HepG2 (cell line): ENCODE measurements at regions not wholly inside any gene's neighbourhood (a gene's known extent, or its start where the extent isn't known, plus 50 kb on each side); places are given as distances from the start of the nearest gene placed in this dataset.

Experiments used
- ATAC-seq: fragments of 200-7000 bp; cut with Tn5 transposase; 3 replicates; pipeline ENCODE4 v1.9.1; 2020; ENCODE audit warnings: mild to moderate bottlenecking, moderate library complexity
- BruUV-seq: library from RNA; stranded (reverse); fragments of 400-500 nt; replicated peaks from 2 replicates; lab custom pipeline; 2021; lab: Mats Ljungman, UMichigan
- CTCF ChIA-PET: fragments of 300-600 bp; formaldehyde crosslinking; extraction: SDS; loops from one replicate; lab custom pipeline; 2021; ENCODE audit warnings: low total read pairs, inconsistent platforms, low intra/inter-chr PET ratio; lab: Yijun Ruan, JAX
- POLR2A ChIA-PET: fragments of 350-600 bp; sonication (Branson Sonifier 250); formaldehyde crosslinking; loops from one replicate; lab custom pipeline; 2020; ENCODE audit warnings: antibody characterized with exemption, inconsistent platforms; lab: Yijun Ruan, JAX
- DNase-seq: peaks from one replicate; pipeline ENCODE4 v3.0.0-alpha.2; 2015; ENCODE audit warnings: low spot score
- FAIRE-seq: peaks from 3 replicates; lab custom pipeline; 2011; peaks lifted over from hg19 to GRCh38; lab: Jason Lieb, UNC
- H2AFZ ChIP-seq: one replicate; pipeline ENCODE4 v1.6.1; 2011; ENCODE audit warnings: low read length, inconsistent platforms
- H3K27ac ChIP-seq: fragments of 300-600 bp; 3 replicates; pipeline ENCODE4 v1.8.0; 2011; ENCODE audit warnings: mixed run types, mild to moderate bottlenecking, mixed read lengths, low read length, inconsistent platforms; ENCODE audit not compliant: insufficient read depth; ENCODE audit errors: extremely low read length
- H3K27me3 ChIP-seq, 2 experiments: fragments of 200-600 bp in 1 of 2; 2 replicates in 1 of 2; 3 replicates in 1 of 2; pipeline versions ENCODE4 v1.6.0 to v1.8.0; 2011; ENCODE audit warnings: low read length in 2 of 2, mild to moderate bottlenecking in 2 of 2, moderate library complexity in 2 of 2, inconsistent platforms in 1 of 2; ENCODE audit not compliant: insufficient read depth in 2 of 2, control insufficient read depth in 1 of 2
- H3K36me3 ChIP-seq, 2 experiments: fragments of 200-600 bp in 1 of 2; replicated peaks in 1 of 2; 2 replicates in 1 of 2; 3 replicates in 1 of 2; pipeline versions ENCODE4 v1.5.1 to v1.8.0; 2011; ENCODE audit warnings: low read length in 2 of 2, inconsistent platforms in 1 of 2; ENCODE audit not compliant: insufficient read depth in 2 of 2, control insufficient read depth in 1 of 2
- H3K4me1 ChIP-seq: 2 replicates; pipeline ENCODE4 v1.5.1; 2012; ENCODE audit warnings: low read length, inconsistent platforms; ENCODE audit not compliant: insufficient read depth
- H3K4me2 ChIP-seq: 2 replicates; pipeline ENCODE4 v1.6.0; 2011; ENCODE audit warnings: low read depth, low read length, inconsistent platforms
- H3K4me3 ChIP-seq, 3 experiments: fragments of 200-600 bp in 1 of 3; sonication (generic), shearing (Covaris generic) in 1 of 3; replicated peaks in 1 of 3; 2 replicates each; pipeline ENCODE4 v1.5.1; 2011 to 2016; ENCODE audit warnings: low read length in 3 of 3, inconsistent platforms in 2 of 3, low read depth in 2 of 3, mild to moderate bottlenecking in 2 of 3, control low read depth in 1 of 3, mixed read lengths in 1 of 3; ENCODE audit not compliant: insufficient read depth in 1 of 3
- H3K79me2 ChIP-seq: one replicate; pipeline ENCODE4 v1.6.1; 2011; ENCODE audit warnings: low read length, inconsistent platforms; ENCODE audit not compliant: insufficient read depth
- H3K9ac ChIP-seq: 2 replicates; pipeline ENCODE4 v1.6.0; 2011; ENCODE audit warnings: mild to moderate bottlenecking, low read depth, low read length, inconsistent platforms; ENCODE audit not compliant: insufficient read depth
- H3K9me3 ChIP-seq: 2 replicates; pipeline ENCODE4 v1.5.1; 2012; ENCODE audit warnings: mild to moderate bottlenecking, low read length
- H4K20me1 ChIP-seq: 2 replicates; pipeline ENCODE4 v1.6.0; 2011; ENCODE audit warnings: inconsistent platforms, mild to moderate bottlenecking, low read length, moderate library complexity; ENCODE audit not compliant: insufficient read depth
- ETV6 ChIP-seq: sonication (generic); formaldehyde crosslinking; conservative IDR thresholded peaks from 2 replicates; pipeline ENCODE4 v1.4.0; 2020; ENCODE audit warnings: missing genetic modification reagents
- GTF2F1 ChIP-seq: fragments of 150-350 bp; IDR thresholded peaks from 2 replicates; pipeline ENCODE4 v1.6.1; 2014; ENCODE audit warnings: low read length
- KDM4B ChIP-seq: sonication (generic); formaldehyde crosslinking; IDR thresholded peaks from 2 replicates; pipeline ENCODE4 v1.4.0; 2020; ENCODE audit warnings: missing genetic modification reagents
- KLF13 ChIP-seq: sonication (generic); formaldehyde crosslinking; IDR thresholded peaks from 2 replicates; pipeline ENCODE4 v1.4.0; 2020; ENCODE audit warnings: mild to moderate bottlenecking, missing genetic modification reagents
- PHF5A ChIP-seq: IDR thresholded peaks from one replicate; pipeline ENCODE4 v1.6.1; 2018; ENCODE audit warnings: low read depth, missing genetic modification reagents; ENCODE audit not compliant: unreplicated experiment
- POLR2A ChIP-seq, 2 experiments: IDR thresholded peaks; 2 replicates each; pipeline ENCODE4 v1.6.1; 2011; ENCODE audit warnings: low read depth in 2 of 2, low read length in 2 of 2, mild to moderate bottlenecking in 1 of 2, moderate library complexity in 1 of 2; ENCODE audit not compliant: insufficient read depth in 1 of 2
- ZBTB3 ChIP-seq: sonication (generic); formaldehyde crosslinking; IDR thresholded peaks from 2 replicates; pipeline ENCODE4 v1.4.0; 2020; ENCODE audit warnings: low read depth, mild to moderate bottlenecking, moderate library complexity, missing genetic modification reagents, borderline replicate concordance
- ZKSCAN5 ChIP-seq: sonication (generic); formaldehyde crosslinking; IDR thresholded peaks from 2 replicates; pipeline ENCODE4 v1.5.1; 2020; ENCODE audit warnings: mild to moderate bottlenecking, missing genetic modification reagents
- ZNF12 ChIP-seq: sonication (generic); formaldehyde crosslinking; IDR thresholded peaks from 2 replicates; pipeline ENCODE4 v1.5.0; 2020; ENCODE audit warnings: missing genetic modification reagents
- ZNF225 ChIP-seq: sonication (generic); formaldehyde crosslinking; IDR thresholded peaks from 2 replicates; pipeline ENCODE4 v1.4.0; 2020; ENCODE audit warnings: mild to moderate bottlenecking, missing genetic modification reagents
- ZNF232 ChIP-seq: sonication (generic); formaldehyde crosslinking; IDR thresholded peaks from 2 replicates; pipeline ENCODE4 v1.4.0; 2020; ENCODE audit warnings: missing genetic modification reagents, borderline replicate concordance
- ZNF260 ChIP-seq: sonication (generic); formaldehyde crosslinking; IDR thresholded peaks from 2 replicates; pipeline ENCODE4 v1.4.0; 2020; ENCODE audit warnings: missing genetic modification reagents, low read depth, mild to moderate bottlenecking, borderline replicate concordance
- ZNF329 ChIP-seq: sonication (generic); formaldehyde crosslinking; IDR thresholded peaks from 2 replicates; pipeline ENCODE4 v1.9.0; 2021; ENCODE audit warnings: low read depth, mild to moderate bottlenecking, missing genetic modification reagents
- ZNF776 ChIP-seq: sonication (generic); formaldehyde crosslinking; IDR thresholded peaks from 2 replicates; pipeline ENCODE4 v1.4.0; 2020; ENCODE audit warnings: mild to moderate bottlenecking, missing genetic modification reagents
- WGBS: methylation state at CpG from one replicate; pipeline ENCODE4 v1.1.6; 2017; ENCODE audit warnings: low lambda C conversion rate; 5-methylcytosine and 5-hydroxymethylcytosine counted together
- in situ Hi-C: cut with HindIII; loops from 2 replicates; pipeline ENCODE4 v1.10.0; 2017; ENCODE audit warnings: low pct_unique_long_range_greater_than_20kb; ENCODE audit not compliant: extremely low pct_ligation_motif_present
- intact Hi-C: fragments of 100-400 bp; cut with micrococcal nuclease; formaldehyde crosslinking; loops from one replicate; pipeline ENCODE4 v1.10.0; 2022; ENCODE audit not compliant: unreplicated experiment
- TF ChIP-seq, protein P1 (sequence below): sonication (generic); formaldehyde crosslinking; IDR thresholded peaks from 2 replicates; pipeline ENCODE4 v1.4.0; 2020; ENCODE audit warnings: missing genetic modification reagents, borderline replicate concordance
- TF ChIP-seq, protein P2 (sequence below): sonication (generic); formaldehyde crosslinking; IDR thresholded peaks from 2 replicates; pipeline ENCODE4; 2020; ENCODE audit warnings: missing genetic modification reagents, mild to moderate bottlenecking, borderline replicate concordance
- TF ChIP-seq, protein P3 (sequence below): sonication (generic); formaldehyde crosslinking; IDR thresholded peaks from 2 replicates; pipeline ENCODE4 v1.5.1; 2020; ENCODE audit warnings: missing genetic modification reagents, mild to moderate bottlenecking, borderline replicate concordance
- TF ChIP-seq, protein P4 (sequence below), 2 experiments: sonication (generic) in 1 of 2; formaldehyde crosslinking in 1 of 2; IDR thresholded peaks; 2 replicates each; pipeline versions ENCODE4 v1.5.1 to v1.6.1; 2011 to 2020; ENCODE audit warnings: borderline replicate concordance in 1 of 2, low read depth in 1 of 2, low read length in 1 of 2, mild to moderate bottlenecking in 1 of 2, missing genetic modification reagents in 1 of 2, moderate library complexity in 1 of 2

DNA sequence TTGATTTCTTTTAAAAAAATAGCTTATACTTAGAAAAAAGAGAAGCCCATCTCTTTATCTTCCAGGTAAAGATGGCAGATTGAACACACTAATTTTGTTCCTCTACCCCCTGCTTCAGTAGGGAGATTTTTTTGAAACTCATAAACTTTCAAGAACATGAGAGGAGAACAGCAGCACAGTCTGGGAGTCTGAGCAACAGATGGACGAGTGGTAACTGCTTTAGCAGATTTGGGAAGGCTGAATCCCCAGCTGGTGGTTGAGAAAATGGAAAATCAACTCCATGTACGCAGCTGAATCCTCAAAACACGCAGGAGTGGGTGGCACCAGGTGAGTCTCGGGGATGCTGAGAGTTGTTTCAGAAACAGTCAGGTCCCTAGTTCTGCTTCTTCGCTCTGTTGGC, 114.6 kb upstream of the CTBP2 start (continued):
- no peak for TF ChIP-seq ZBTB3
- TF ChIP-seq, protein P1, sequence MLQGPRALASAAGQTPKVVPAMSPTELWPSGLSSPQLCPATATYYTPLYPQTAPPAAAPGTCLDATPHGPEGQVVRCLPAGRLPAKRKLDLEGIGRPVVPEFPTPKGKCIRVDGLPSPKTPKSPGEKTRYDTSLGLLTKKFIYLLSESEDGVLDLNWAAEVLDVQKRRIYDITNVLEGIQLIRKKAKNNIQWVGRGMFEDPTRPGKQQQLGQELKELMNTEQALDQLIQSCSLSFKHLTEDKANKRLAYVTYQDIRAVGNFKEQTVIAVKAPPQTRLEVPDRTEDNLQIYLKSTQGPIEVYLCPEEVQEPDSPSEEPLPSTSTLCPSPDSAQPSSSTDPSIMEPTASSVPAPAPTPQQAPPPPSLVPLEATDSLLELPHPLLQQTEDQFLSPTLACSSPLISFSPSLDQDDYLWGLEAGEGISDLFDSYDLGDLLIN (CRISPR knock-in tag) = no peak
- no peak for TF ChIP-seq ZNF12 (CRISPR knock-in tag)
- no peak for TF ChIP-seq ZNF776 (CRISPR knock-in tag)
- TF ChIP-seq POLR2A (IDR thresholded peaks at IDR 0.05; ENCODE audit: insufficient read depth in 1 of 2, low read depth in 2 of 2, low read length in 2 of 2) = no peak
- TF ChIP-seq, protein P2, sequence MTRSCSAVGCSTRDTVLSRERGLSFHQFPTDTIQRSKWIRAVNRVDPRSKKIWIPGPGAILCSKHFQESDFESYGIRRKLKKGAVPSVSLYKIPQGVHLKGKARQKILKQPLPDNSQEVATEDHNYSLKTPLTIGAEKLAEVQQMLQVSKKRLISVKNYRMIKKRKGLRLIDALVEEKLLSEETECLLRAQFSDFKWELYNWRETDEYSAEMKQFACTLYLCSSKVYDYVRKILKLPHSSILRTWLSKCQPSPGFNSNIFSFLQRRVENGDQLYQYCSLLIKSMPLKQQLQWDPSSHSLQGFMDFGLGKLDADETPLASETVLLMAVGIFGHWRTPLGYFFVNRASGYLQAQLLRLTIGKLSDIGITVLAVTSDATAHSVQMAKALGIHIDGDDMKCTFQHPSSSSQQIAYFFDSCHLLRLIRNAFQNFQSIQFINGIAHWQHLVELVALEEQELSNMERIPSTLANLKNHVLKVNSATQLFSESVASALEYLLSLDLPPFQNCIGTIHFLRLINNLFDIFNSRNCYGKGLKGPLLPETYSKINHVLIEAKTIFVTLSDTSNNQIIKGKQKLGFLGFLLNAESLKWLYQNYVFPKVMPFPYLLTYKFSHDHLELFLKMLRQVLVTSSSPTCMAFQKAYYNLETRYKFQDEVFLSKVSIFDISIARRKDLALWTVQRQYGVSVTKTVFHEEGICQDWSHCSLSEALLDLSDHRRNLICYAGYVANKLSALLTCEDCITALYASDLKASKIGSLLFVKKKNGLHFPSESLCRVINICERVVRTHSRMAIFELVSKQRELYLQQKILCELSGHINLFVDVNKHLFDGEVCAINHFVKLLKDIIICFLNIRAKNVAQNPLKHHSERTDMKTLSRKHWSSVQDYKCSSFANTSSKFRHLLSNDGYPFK (CRISPR knock-in tag) = no peak
- TF ChIP-seq, protein P3, sequence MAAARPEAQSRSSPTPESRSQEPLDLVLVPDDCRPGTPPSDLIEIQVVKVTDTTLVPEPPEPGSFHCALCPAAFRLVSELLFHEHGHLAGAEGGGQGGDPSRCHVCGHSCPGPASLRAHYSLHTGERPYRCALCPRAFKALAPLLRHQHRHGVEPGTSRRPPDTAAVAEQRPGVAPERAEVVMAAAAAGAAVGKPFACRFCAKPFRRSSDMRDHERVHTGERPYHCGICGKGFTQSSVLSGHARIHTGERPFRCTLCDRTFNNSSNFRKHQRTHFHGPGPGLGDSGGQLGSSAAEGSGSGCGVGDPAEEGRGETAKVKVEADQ (CRISPR knock-in tag) = no peak
- TF ChIP-seq, all 625 proteins: peak for 0

DNA sequence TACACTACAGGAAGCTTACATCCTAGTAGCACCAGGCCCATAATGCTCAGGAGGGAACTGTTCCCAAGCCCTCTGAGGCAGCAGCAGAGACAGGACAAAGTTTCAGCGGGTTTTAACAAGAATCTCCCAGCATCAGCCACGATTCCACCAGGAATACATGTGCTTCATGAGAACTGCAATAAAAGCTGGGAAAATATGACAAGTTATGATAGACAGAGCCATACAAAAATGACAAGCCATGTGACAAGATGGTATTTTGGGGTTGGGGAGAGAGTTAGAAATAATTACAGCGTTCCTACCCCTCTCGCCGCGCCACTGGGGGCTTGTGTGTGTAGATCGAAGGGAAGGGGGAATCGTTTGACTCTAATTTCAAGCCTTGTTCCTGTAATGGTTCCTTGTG, 112.7 kb upstream of the CTBP2 start:
- no TSS peak for BruUV-seq
- H2AFZ ChIP-seq = no peak overlapping the region
- POLR2A ChIA-PET = no interaction called here
- no peaks in the 10 kb centered on the region for H3K9me3 ChIP-seq
- DNase-seq (no peak), FAIRE-seq (no peak), ATAC-seq (no peak)
- intact Hi-C loops (no loop called here), in situ Hi-C loops (no loop called here)
- no peaks in the 10 kb centered on the region for H3K79me2 ChIP-seq
- no peaks in the 10 kb centered on the region for H3K4me1 ChIP-seq
- WGBS = 30% methylated on average over 8 of the region's 8 CpGs
- H3K9ac ChIP-seq = no peak overlapping the region
- H4K20me1 ChIP-seq = no peaks in the 10 kb centered on the region
- H3K4me3 ChIP-seq = no peak overlapping the region
- H3K27me3 ChIP-seq = peaks cover 1 to 15% of the 10 kb centered on the region in 2 experiments; a peak in 3 of 5 replicates
- CTCF ChIA-PET = no interaction called here
- no peak overlapping the region for H3K27ac ChIP-seq
- no peak overlapping the region for H3K4me2 ChIP-seq
- no peaks in the 10 kb centered on the region for H3K36me3 ChIP-seq
- TF ChIP-seq PHF5A (CRISPR knock-in tag) = no peak
- TF ChIP-seq ETV6 (CRISPR knock-in tag) = no peak
- no peak for TF ChIP-seq KLF13 (CRISPR knock-in tag)
- no peak for TF ChIP-seq GTF2F1
- TF ChIP-seq KDM4B (CRISPR knock-in tag) = no peak
- TF ChIP-seq, protein P4, sequence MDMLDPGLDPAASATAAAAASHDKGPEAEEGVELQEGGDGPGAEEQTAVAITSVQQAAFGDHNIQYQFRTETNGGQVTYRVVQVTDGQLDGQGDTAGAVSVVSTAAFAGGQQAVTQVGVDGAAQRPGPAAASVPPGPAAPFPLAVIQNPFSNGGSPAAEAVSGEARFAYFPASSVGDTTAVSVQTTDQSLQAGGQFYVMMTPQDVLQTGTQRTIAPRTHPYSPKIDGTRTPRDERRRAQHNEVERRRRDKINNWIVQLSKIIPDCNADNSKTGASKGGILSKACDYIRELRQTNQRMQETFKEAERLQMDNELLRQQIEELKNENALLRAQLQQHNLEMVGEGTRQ (IDR thresholded peaks at IDR 0.05; ENCODE audit: low read depth, low read length) = no peak
- TF ChIP-seq, protein P4 (CRISPR knock-in tag; IDR thresholded peaks at IDR 0.05; ENCODE audit: borderline replicate concordance) = no peak
- no peak for TF ChIP-seq ZNF260
- TF ChIP-seq ZKSCAN5 (CRISPR knock-in tag) = no peak
- no peak for TF ChIP-seq ZNF329
- no peak for TF ChIP-seq ZNF232 (CRISPR knock-in tag)
- TF ChIP-seq ZNF225 (CRISPR knock-in tag) = no peak
